ENCODE measurements at regions not wholly inside any gene's neighbourhood (a gene's known extent, or its start where the extent isn't known, plus 50 kb on each side); places are given as distances from the start of the nearest gene placed in this dataset.

GRCh38 chr10:121104476-121105111 lies 253.4 kb downstream of the WDR11 start:
- no peak for TF ChIP-seq CTCF (IDR thresholded peaks at IDR 0.05)
- TF ChIP-seq POLR2A (IDR thresholded peaks at IDR 0.05): no peak
- no peak for TF ChIP-seq POLR2AphosphoS5 (IDR thresholded peaks at IDR 0.05)

Measured in stomach (tissue), 4 donors.